HG03280 (cell line): ENCODE measurements at regions not wholly inside any gene's neighbourhood (a gene's known extent, or its start where the extent isn't known, plus 50 kb on each side); places are given as distances from the start of the nearest gene placed in this dataset.

Experiments used
- ATAC-seq: cut with Tn5 transposase; IDR thresholded peaks from one replicate; pipeline ENCODE4 v1.9.1; 2021; ENCODE audit warnings: mild to moderate bottlenecking, moderate library complexity; ENCODE audit not compliant: unreplicated experiment

DNA sequence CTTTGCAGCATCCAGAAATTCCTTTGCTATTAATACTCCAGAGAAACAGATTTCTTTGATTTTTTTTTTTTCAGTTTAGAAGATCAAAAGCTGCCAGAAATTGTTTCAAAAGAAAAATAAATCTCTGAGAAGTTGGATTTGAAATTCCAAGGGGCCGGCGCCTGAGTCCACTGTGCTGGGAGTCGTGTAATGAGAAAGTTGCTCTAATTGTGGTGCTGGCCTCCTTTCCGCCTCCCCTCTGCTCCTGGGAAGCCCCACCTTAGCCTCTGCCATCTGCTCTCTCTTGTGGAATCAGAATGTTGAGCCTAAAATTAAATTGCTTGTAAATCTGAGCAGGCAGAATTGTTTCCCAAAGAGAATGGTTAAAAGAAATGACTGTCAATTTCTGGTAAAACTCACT is 93.3 kb downstream of the EMX2 start:
- no peak for ATAC-seq

DNA sequence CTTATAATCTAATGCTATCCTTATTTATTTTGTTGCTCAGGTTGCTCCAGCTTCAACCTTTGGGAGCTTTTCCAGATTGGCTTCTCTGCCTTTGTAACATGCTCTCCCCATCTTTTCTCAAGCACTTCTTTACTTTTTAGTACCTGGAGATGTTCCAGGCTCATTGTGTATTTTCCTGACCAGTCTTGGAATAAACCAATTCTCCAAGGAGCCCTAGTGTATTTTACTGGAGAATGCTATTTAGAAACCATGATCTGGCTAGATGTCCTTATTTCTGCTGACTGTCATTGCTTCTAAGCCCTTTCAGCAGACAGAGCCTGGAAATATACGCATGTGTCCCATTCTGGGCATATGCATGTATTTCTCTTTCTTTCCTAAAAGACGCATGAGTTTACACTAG is 95.7 kb downstream of the EMX2 start:
- no peak for ATAC-seq

DNA sequence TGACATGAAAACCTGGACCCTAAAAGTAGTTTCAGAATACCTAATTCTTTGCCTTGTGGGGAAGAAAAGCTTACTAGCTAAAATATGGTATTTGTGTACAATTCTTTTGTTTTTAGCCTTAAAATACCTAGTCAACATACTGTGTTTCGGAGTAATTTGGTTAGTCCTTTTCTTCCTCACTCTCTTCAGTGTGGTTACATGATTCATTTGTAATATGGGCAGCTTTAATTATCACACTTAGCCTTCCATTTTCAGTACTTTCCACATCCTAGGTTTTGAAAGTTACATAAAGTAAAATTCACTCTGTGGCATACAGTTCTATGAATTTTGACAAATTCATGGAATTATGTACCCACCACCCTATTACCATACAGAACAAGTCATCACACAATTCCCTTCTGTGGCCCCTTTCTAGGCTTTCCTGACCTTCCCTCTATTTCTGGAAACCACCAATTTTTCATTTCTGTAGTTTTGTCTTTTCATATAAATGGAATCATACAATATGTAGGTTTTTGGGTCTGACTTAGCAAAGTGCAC is 96.2 kb downstream of the EMX2 start:
- no peak for ATAC-seq

DNA sequence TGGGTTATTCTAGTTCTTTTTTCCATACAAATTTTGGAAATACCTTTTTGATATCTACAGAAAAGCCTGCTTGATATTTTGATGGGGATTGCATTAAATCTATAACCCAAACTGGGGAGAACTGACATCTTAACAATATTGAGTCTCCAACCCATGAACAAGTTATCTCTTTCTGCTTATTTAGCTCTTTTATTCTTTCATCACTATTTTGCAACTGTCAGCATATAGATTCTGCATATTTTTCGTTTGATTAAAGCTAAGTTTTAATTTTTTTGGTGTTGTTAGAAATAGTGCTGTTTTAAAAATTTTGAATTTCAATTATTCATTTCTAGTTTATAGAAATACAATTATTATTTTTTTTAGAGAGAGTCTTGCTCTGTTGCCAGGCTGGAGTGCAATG is 97.9 kb downstream of the EMX2 start:
- ATAC-seq, result no peak

DNA sequence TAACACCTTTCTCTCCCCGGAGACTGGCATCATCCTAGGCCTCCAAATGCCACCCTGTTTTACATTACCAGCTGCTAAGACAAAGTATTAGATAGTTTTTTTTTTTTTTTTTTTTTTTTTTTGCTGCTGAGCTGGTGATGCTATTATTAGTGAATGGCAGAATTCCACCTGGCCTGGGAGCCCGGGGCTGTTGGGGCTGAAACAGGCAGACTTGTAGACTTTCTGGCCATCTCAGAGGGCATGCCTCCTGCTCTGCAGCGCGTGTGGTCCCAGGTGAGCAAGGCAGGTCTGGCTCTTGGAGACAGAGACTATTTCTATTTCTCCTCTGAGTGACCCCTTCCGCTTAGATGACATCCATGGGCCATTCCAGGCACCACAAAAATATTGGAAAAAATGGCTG is 104.2 kb downstream of the EMX2 start:
- no peak for ATAC-seq

DNA sequence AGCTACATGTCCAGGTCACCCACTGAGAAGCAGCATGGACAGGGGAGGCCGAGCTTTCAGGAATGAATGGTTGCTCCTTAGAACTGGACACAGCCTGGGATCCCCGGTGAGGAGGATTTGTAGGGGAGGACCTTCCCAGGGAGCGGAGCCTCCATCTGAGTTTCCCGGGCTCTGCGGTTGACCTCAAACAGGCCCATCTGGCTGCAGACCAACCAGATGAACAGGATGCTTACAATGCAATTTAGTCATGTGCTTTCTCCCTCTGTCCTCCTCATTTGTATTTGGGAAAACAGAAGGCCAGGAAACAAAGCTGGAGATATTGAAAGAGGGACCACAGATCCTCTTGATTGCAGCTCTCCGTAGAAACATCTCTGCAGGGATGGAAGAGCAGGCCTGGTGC is 104.8 kb downstream of the EMX2 start:
- no peak for ATAC-seq

DNA sequence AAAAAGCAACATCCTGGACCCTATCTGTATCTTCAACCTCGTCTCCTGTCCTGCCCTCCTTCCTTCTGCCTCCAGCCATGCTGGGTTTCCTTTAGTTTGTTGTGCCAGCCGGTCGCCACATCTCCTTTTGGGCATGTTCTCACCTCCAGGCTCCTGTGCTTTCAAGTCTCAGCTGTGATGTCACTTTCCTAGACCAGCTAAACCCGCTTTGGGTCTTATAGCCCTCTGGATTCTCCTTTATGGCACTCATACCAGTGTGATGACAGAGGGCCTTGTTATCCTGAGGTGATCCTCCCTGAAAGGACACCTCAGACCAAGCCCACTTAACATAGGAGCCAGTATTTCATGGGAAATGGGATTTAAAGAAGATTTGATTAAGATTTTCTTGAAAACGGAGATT is 108.6 kb downstream of the EMX2 start:
- ATAC-seq, result no peak

DNA sequence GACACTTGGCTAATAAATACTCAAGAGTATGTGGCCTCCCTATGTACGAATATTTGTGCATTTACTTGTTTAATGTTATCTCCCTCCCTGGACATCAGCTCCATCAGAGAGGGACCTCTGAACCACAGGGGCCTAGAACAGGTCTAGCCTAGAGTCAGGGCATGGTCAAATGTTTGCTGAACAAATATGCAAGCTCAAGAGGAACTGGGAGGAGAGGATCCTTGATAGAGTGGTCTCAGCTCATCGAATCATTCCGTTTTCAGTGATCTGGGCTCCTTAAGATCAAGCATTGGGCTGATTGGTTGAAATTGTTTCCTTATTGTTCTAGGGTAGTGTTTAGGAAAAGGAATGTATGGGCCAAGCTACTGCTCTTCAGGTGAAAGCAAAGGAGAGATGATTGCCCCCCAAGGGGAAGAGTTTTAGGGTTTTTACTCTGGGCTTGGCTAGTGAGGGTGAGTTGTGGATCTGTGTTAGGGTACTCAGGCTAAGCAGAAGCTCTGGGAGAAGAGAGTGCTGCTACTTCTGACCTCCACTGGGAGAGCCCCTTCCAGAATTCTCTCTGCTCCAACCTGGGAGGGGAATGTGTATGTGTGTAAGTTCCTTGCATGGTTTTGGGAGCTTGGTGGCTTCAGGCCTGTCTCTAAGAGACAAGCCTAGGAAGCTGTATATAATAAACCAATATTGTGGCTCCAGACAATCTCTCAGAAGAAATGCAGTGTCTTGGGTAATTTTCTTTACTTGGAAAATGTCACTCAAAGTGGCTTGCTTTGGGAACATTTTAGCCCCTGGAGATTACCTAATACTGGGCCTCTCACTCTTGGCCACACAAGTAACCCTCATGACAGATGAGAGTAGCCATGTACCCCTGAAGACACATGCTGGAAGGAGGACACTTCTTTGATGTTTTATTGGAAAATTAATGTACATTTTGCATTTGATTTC is 110.0 kb downstream of the EMX2 start:
- peak; percentile 17 for ATAC-seq

DNA sequence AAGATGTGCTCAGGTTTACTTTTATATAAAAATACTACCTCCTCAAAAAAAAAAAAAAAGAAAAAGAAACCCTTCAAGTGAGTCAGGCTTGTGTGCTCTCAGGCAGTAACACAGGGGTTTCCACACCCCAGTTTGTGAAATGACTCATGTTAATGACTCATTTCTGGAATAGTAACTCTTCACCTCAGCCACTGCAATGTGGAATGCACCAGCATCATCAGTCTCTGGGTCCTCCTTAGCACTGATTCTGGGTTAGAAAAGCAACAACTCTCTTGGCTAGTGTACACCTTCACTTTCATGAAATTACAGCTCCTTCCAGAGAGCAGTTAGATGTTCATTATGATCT is 110.6 kb downstream of the EMX2 start:
- ATAC-seq, result peak; percentile 78

DNA sequence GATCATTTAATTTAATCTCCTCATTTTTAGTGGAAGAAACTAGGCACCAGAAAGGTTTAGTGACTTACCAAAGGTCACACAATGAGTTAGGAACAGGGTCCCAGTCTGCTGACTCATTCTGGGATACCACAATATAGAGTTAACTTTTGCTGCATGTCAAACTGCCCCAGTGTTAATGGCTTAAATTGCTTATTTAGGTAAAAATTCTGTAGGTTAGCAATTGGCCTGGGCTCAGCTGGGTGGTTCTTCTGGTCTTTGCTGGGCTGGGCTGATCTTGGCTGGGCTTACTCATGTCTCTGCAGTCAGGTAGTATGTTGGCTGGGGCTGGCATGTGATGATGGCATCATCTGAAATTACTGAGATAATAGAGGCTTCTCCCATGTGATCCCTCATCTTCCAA is 111.6 kb downstream of the EMX2 start:
- ATAC-seq, result no peak

DNA sequence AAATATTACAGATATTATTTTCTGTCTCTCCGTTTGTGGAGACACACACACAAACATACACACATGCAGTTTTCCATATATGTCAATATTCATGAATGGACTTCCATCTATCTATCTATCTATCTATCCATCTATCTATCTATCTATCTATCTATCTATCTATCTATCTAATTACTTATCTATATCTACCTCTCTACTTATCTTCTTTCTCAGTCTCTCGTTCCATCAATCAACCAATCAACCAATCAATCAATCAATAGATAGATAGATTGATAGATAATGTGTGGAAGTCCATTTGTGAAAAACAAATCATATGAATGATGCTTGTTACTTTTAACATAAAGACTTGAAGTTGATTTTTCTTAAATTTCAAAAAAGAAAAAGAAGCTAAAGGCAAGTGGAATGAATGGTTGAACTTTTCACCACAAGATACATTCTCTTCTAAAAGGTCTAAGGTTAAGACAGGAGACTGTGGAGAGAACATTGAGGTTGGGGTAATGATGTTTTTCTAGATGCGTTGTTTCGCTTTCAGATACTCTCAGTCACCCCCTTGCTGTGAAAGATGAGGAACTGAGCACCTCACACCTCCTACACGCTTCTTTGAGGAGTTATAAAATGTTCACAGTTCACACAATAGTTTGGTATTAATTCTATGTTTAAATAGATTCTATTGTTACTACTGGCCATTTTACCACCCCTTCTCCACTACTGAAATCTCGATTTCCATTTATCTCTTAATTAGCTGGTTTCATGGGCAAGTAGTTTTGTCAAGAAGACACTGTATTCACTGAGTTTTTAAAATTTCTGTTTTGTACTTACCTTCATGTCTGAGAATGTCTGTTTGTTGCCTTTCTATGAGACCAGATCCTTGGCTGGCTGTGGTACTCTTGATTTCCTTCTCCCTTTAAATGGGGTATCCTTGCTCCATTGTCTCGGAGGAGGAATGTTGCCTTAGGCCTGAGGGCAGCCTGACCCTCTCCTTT is 114.1 kb downstream of the EMX2 start:
- peak; percentile 89 for ATAC-seq

DNA sequence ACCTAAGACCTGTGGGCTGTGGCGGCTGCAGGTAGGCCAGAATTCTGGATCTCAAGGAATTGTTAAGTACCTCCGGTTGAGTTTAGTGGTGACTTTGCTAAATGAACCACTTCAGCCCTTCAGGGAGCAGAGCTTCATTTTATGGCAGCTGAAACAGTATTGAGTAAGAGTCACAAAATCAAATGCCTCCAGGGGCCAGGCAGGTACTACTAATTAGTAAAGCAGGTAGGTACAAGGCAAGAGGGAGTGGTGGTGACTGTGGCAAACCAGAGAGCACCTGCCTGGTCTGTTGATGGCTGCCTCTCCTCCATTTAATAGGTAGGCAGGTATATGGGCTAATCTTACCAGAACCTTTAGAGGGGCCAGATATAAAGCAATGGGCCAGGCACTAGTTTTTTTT is 118.8 kb downstream of the EMX2 start:
- ATAC-seq, result no peak

DNA sequence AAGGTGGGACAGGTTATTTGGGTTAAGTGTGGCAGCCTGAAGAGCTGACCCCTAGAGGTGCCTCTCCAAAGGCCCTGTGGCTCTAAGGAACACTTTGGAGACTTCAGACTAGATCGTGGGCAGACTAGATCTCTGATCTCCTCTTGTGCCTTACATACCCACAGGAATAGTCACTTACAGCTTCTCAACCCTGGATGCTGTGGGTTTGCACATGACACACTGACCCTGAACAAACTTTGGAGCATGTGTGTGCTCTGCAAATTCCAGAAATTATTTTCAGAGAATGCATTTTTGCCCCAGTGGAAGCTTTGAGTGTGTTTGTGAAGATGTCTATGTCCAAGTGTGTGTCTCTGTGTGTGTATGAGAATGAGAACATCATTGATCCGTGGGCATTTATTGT is 119.6 kb downstream of the EMX2 start:
- ATAC-seq, result no peak

DNA sequence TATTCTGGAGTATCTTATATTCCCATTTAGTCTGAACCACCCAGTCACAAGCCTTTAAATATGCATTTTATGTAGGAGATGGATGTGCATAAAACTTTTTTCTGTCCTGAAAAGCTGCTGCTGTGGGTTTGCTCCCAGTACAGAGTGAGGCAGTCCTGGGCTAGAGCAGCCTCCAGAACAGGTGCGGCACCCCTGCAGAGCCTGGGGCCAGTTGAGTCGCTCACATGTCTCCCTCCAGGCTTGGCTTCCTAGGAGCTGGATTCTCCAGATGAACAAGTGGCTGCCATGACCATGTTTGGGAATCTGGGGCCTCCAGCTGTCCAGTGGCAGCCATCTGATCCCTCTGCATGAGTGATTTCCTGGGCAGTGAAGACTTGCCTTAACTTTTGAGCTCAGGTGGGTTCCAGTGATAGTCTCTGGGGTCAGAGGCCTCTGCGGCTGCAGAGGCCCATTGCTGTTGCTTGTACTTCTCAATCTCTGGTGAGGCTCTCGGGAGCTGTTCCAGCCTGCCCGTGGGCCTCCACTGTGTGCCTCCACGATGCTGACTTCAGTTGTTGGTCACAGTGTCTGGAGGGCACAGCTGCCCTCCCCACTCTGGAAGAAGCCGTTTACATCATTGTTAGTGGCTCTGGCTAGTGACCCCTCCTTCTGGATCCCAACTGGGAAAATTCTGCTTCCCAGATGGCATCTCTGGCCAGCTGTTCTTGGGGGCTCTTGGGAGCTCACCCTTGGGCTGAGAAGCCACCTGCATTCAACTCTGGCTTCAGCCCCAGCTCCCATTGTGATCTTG is 120.4 kb downstream of the EMX2 start:
- no peak for ATAC-seq

DNA sequence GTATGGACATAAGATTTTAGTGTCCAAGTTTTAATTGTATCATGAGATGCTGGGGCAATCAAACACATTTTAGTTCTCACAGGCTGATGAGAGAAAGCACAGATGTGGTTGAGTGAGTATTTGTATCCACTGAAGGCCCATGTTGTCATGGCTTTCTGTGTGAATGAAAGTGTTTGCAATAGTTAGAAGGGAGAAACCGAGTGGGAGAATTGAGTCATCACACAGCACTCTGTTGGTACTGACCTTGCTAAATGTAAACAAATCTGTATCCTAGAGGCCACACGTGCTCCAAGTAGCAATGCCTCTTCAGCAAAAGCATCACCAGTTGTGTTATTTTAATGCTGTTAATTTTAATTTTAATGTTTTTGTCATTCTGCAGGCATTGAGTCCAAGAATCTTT is 121.2 kb downstream of the EMX2 start:
- ATAC-seq, result peak; percentile 99

DNA sequence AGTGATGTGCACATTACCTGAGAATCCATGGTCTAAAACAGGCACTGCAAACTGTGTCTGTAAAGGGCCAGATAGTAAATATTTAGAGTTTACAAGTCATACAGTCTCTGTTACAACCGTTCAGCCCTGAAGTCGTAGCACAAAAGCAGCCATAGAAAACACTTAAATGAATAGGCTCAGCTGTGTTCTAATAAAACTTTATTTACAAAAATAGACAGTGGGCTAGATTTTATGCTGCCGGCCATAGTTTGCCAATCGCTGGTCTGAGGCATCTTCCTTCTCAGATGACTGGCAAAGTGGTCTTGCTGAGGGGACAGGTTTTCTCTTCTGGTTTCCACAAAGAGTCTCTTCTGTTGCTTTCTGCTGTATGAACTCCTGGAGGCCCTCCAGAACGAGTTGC is 121.7 kb downstream of the EMX2 start:
- ATAC-seq, result no peak

DNA sequence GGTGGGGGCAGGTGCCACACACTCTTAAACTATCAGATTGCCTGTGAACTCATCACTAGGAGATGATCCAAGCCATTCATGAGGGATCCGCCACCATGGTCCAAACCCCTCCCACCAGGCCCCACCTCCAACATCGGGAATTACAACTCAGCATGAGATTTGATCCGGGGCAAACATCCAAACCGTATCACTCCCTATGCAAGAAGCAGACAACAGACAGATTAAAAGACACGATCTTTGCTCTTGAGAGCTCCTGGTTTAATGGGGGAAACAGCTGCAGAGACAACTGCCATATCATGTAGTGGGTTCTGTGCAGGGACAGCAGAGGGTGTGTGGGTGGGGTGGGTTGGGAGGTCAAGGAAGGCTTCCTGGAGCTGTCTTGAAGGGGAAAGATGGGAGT is 123.6 kb downstream of the EMX2 start:
- no peak for ATAC-seq

DNA sequence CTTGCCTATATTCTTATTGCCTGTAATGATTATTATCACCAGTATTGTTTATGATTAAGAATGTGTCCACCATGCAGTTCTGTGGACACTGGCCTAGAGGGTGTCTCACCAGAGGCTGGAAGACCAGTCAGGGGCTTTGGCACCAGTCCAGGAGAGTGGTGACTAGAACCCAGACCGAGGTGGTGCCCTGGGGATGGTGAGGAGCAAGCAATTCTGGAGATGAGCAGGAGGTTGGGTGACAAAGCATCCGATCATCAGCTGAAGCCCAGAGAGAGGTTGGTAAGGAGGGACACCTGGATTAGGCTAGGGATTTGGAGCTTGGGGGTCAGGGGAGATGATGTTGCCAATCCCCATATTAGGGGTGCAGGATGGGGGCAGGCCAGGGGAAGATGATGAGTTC is 124.4 kb downstream of the EMX2 start:
- ATAC-seq, result no peak

DNA sequence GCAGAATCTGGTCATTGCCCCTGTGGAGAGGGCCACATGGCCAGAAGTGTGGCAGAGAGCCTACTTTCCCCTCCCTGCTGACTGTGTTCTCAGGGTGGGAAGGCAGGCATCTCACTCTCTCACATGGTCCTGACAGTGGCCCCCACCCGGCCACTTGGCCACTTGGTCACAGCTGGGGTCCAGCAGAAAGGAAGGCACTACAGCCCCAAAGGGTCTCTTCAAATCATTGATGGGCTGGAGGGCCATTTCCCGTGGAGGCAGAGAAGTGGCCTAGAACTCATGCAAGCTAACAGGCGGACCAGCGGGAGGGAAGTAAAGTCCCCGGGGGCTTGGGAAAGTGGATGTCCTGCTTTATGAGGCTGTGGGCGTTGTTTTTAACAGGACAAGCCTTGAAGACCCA is 125.3 kb downstream of the EMX2 start:
- no peak for ATAC-seq

DNA sequence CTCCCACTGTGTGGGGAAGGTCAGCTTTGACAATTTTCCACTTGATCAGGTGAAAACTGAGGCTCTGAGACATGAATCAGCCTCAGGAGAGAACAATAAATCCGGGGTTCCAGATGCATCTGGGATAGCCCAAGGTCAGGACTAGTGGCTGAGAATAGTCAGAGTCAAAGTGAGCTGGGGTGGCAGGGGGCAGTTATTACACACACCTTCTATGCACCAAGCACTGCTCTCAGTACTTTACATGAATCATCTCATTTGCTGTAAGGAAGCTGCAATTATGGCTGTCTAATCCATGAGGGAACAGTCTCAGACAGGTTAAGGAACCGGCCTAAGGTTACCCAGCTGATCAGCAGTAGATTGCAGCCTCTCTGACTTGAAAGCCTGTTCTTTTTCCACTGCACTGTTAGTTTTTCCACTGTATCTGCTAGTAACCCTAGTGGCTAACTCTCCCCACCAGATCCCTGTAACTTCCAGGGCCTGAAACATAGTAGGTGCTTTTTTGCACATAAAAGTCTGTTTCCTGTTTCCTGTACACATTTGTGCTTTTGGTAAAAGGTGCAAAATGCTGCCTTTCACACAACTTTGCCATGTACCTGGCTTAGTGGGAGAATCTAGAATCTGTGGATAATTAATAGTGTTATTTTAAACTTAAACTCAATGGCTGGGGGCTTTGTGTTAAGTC is 125.9 kb downstream of the EMX2 start:
- no peak for ATAC-seq
